ENCODE measurements at regions not wholly inside any gene's neighbourhood (a gene's known extent, or its start where the extent isn't known, plus 50 kb on each side); places are given as distances from the start of the nearest gene placed in this dataset.

DNA sequence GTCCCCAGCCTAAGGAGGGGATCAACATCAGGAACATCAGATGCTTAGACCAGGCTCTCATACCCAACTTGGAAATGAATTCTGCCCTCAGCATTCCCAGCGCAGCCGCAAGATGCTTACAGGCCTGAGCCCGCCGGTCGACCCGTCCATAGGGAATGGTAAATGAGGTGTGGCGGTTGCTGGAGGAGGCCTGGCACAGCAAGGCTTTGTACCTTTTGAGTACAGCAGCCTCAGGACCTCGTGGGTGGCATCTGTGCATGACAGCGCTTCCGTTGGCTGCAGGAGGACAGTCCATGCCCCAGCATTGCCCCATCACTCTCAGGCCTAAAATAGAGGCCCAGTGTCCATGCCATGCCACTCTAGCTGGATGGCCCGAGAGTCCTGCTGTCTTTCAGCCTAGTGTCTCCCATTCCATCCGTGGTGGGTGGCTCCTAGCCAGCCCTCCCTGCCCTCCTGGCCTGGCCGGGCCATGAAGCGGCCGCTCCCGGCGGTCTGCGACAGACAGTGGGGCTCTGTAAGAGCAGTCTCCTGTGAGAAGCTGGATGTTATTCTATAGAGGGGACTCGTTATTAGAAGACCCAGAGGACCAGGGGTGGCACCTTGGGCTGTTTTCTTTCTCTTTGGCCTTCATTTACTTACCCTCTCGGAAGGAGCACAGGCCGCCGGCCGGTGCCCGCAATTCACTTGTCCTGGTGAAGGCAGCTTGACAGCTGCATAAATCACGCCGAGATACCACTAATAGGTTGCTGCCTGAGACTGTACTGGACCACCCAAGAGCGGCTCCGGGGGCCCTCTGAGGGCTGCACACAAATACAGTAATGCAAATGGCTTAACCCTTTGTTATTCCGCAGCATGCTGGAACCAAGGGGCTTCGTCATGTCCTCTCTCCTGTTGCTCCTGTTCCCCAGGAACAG, 223.5 kb upstream of the TUT7 start:
- TF ChIP-seq RAD21 (IDR thresholded peaks at IDR 0.05; ENCODE audit: low read length) = no peak
- TF ChIP-seq, protein P1, sequence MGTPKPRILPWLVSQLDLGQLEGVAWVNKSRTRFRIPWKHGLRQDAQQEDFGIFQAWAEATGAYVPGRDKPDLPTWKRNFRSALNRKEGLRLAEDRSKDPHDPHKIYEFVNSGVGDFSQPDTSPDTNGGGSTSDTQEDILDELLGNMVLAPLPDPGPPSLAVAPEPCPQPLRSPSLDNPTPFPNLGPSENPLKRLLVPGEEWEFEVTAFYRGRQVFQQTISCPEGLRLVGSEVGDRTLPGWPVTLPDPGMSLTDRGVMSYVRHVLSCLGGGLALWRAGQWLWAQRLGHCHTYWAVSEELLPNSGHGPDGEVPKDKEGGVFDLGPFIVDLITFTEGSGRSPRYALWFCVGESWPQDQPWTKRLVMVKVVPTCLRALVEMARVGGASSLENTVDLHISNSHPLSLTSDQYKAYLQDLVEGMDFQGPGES (IDR thresholded peaks at IDR 0.05; ENCODE audit: low read depth, low read length) = no peak
- TF ChIP-seq TAF1 (IDR thresholded peaks at IDR 0.05; ENCODE audit: borderline replicate concordance, low read depth, low read length) = no peak
- TF ChIP-seq POLR2AphosphoS5 (IDR thresholded peaks at IDR 0.05; ENCODE audit: low read depth, low read length) = no peak
- TF ChIP-seq, protein P2, sequence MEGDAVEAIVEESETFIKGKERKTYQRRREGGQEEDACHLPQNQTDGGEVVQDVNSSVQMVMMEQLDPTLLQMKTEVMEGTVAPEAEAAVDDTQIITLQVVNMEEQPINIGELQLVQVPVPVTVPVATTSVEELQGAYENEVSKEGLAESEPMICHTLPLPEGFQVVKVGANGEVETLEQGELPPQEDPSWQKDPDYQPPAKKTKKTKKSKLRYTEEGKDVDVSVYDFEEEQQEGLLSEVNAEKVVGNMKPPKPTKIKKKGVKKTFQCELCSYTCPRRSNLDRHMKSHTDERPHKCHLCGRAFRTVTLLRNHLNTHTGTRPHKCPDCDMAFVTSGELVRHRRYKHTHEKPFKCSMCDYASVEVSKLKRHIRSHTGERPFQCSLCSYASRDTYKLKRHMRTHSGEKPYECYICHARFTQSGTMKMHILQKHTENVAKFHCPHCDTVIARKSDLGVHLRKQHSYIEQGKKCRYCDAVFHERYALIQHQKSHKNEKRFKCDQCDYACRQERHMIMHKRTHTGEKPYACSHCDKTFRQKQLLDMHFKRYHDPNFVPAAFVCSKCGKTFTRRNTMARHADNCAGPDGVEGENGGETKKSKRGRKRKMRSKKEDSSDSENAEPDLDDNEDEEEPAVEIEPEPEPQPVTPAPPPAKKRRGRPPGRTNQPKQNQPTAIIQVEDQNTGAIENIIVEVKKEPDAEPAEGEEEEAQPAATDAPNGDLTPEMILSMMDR (IDR thresholded peaks at IDR 0.05) = no peak
- no peak for TF ChIP-seq FOSL2 (IDR thresholded peaks at IDR 0.05; ENCODE audit: borderline replicate concordance, low read depth)
- no peak for TF ChIP-seq MXI1 (IDR thresholded peaks at IDR 0.05; ENCODE audit: low read depth, low read length)
- TF ChIP-seq, protein P3, sequence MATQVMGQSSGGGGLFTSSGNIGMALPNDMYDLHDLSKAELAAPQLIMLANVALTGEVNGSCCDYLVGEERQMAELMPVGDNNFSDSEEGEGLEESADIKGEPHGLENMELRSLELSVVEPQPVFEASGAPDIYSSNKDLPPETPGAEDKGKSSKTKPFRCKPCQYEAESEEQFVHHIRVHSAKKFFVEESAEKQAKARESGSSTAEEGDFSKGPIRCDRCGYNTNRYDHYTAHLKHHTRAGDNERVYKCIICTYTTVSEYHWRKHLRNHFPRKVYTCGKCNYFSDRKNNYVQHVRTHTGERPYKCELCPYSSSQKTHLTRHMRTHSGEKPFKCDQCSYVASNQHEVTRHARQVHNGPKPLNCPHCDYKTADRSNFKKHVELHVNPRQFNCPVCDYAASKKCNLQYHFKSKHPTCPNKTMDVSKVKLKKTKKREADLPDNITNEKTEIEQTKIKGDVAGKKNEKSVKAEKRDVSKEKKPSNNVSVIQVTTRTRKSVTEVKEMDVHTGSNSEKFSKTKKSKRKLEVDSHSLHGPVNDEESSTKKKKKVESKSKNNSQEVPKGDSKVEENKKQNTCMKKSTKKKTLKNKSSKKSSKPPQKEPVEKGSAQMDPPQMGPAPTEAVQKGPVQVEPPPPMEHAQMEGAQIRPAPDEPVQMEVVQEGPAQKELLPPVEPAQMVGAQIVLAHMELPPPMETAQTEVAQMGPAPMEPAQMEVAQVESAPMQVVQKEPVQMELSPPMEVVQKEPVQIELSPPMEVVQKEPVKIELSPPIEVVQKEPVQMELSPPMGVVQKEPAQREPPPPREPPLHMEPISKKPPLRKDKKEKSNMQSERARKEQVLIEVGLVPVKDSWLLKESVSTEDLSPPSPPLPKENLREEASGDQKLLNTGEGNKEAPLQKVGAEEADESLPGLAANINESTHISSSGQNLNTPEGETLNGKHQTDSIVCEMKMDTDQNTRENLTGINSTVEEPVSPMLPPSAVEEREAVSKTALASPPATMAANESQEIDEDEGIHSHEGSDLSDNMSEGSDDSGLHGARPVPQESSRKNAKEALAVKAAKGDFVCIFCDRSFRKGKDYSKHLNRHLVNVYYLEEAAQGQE (IDR thresholded peaks at IDR 0.05; ENCODE audit: low read depth, low read length) = no peak
- TF ChIP-seq GABPA (IDR thresholded peaks at IDR 0.05; ENCODE audit: low read depth) = no peak
- TF ChIP-seq, protein P4, sequence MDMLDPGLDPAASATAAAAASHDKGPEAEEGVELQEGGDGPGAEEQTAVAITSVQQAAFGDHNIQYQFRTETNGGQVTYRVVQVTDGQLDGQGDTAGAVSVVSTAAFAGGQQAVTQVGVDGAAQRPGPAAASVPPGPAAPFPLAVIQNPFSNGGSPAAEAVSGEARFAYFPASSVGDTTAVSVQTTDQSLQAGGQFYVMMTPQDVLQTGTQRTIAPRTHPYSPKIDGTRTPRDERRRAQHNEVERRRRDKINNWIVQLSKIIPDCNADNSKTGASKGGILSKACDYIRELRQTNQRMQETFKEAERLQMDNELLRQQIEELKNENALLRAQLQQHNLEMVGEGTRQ (IDR thresholded peaks at IDR 0.05; ENCODE audit: borderline replicate concordance, low read depth, low read length) = no peak

All from SK-N-SH (cell line).